Activated B cell treated with CpG ODN at 0.5 μM for 24 hours (primary cell): ENCODE measurements at regions not wholly inside any gene's neighbourhood (a gene's known extent, or its start where the extent isn't known, plus 50 kb on each side); places are given as distances from the start of the nearest gene placed in this dataset.

Experiments used
- ATAC-seq: fragments of 200-7000 bp; cut with Tn5 transposase; one replicate; pipeline ENCODE4 v1.10.0; 2021; ENCODE audit warnings: low read depth, mild to moderate bottlenecking, moderate library complexity
- CTCF ChIA-PET: fragments of 350-600 bp; sonication (Branson Sonifier 250); formaldehyde crosslinking; loops from one replicate; lab custom pipeline; 2021; ENCODE audit warnings: antibody characterized with exemption; lab: Charles Lee
- POLR2A ChIA-PET: fragments of 350-600 bp; sonication (Branson Sonifier 250); formaldehyde crosslinking; loops from one replicate; lab custom pipeline; 2021; ENCODE audit warnings: antibody characterized with exemption; lab: Charles Lee
- DNase-seq: peaks from one replicate; pipeline ENCODE4 v3.0.0; 2022
- H3K27ac Mint-ChIP-seq: one replicate; pipeline ENCODE4 v1.8.0; 2020; ENCODE audit warnings: mixed read lengths
- H3K27me3 Mint-ChIP-seq: one replicate; pipeline ENCODE4 v1.8.0; 2021; ENCODE audit warnings: mixed read lengths
- H3K36me3 Mint-ChIP-seq: one replicate; pipeline ENCODE4 v1.8.0; 2021; ENCODE audit warnings: low read depth, mixed read lengths
- H3K4me1 Mint-ChIP-seq: one replicate; pipeline ENCODE4 v1.8.0; 2021; ENCODE audit warnings: mixed read lengths
- H3K4me3 Mint-ChIP-seq: one replicate; pipeline ENCODE4 v1.8.0; 2020; ENCODE audit warnings: mild to moderate bottlenecking, mixed read lengths
- H3K9me3 Mint-ChIP-seq: one replicate; pipeline ENCODE4 v1.8.0; 2020; ENCODE audit warnings: mixed read lengths
- CTCF ChIP-seq: fragments of 200-600 bp; IDR thresholded peaks from one replicate; pipeline ENCODE4 v1.8.0; 2022; ENCODE audit warnings: antibody characterized with exemption, mild to moderate bottlenecking
- intact Hi-C: fragments of 100-400 bp; cut with micrococcal nuclease; formaldehyde crosslinking; loops from one replicate; pipeline ENCODE4 v1.15.1; 2024

- no peaks in the 10 kb centered on the region for H3K9me3 Mint-ChIP-seq
- POLR2A ChIA-PET, result no interaction called here
These were observed 256.2 kb downstream of the FNDC1 start for GRCh38 chr6:159425421-159425820.

GRCh38 chr6:159422041-159422984, 253.1 kb downstream of the FNDC1 start:
- no peak overlapping the region for H3K27ac Mint-ChIP-seq
- POLR2A ChIA-PET, result no interaction called here
- CTCF ChIA-PET, result no interaction called here

More at GRCh38 chr6:159425421-159425820, 256.2 kb downstream of the FNDC1 start:
- Mint-ChIP-seq H3K36me3 (no peaks in the 10 kb centered on the region), H3K27me3 (peaks cover 17% of the 10 kb centered on the region), H3K4me1 (no peaks in the 10 kb centered on the region), H3K4me3 (no peak overlapping the region), H3K27ac (no peak overlapping the region)
- intact Hi-C loops, result no loop called here
- TF ChIP-seq CTCF, result no peak
- CTCF ChIA-PET, result no interaction called here
- no peak for DNase-seq
- ATAC-seq, result no peak

DNA sequence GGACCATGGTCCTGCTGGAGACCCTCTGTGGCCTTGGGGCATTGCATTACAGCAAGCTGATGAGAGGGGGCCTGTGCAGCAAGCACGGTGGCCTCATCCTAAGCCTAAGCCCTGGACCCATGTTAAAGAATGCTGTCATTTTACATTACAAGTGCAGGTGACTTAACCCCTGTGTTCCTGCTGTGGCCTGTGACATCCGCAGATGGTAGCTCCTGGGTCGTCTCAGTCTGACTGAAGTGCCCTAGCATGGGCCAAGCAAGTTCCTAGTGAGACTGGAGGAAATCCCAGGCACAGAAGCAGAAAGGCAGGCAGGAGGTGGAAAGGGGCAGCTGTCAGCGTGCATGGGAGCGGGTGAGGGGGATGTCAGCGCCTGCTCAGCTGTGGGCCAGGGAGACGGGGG, 252.4 kb downstream of the FNDC1 start:
- no peaks in the 10 kb centered on the region for H3K4me1 Mint-ChIP-seq
- no peak overlapping the region for H3K27ac Mint-ChIP-seq
- no peaks in the 10 kb centered on the region for H3K9me3 Mint-ChIP-seq
- DNase-seq (no peak), ATAC-seq (no peak)
- POLR2A ChIA-PET, result no interaction called here
- H3K4me3 Mint-ChIP-seq, result no peak overlapping the region
- H3K36me3 Mint-ChIP-seq, result no peaks in the 10 kb centered on the region
- peaks cover 14% of the 10 kb centered on the region for H3K27me3 Mint-ChIP-seq
- intact Hi-C loops, result no loop called here
- TF ChIP-seq CTCF, result no peak
- CTCF ChIA-PET, result no interaction called here

More at GRCh38 chr6:159422041-159422984, 253.1 kb downstream of the FNDC1 start:
- DNase-seq (no peak), ATAC-seq (no peak)
- Mint-ChIP-seq H3K4me1 (no peaks in the 10 kb centered on the region), H3K36me3 (no peaks in the 10 kb centered on the region), H3K9me3 (no peaks in the 10 kb centered on the region), H3K4me3 (no peak overlapping the region), H3K27me3 (peaks cover 14% of the 10 kb centered on the region)
- no peak for TF ChIP-seq CTCF
- intact Hi-C loops, result no loop called here

DNA sequence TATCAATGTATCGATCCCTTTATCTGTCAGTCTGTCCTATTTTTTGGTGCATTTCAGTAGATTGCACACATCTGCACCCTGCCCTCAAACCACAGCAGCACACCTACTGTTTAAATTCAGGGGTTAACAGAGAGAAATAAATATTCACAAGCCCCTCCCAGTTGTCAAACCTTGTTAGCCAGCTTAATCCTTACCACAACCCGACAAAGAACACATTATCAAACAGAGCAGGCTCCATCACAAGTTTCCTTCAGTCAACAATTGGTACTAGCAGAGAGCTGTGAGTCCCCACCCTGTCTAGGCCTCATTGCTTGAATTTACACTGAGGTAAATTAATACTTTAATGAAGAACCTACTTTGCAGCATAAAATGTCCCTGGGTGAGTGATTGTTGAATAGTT, 249.8 kb downstream of the FNDC1 start:
- Mint-ChIP-seq H3K4me3 (no peak overlapping the region), H3K27me3 (peaks cover 14% of the 10 kb centered on the region), H3K9me3 (peaks cover 10% of the 10 kb centered on the region), H3K27ac (no peak overlapping the region), H3K4me1 (no peaks in the 10 kb centered on the region), H3K36me3 (no peaks in the 10 kb centered on the region)
- intact Hi-C loops, result no loop called here
- POLR2A ChIA-PET, result no interaction called here
- DNase-seq (no peak), ATAC-seq (no peak)
- no peak for TF ChIP-seq CTCF
- CTCF ChIA-PET, result no interaction called here

- Mint-ChIP-seq H3K4me3 (no peak overlapping the region), H3K27ac (no peak overlapping the region), H3K36me3 (no peaks in the 10 kb centered on the region), H3K27me3 (peaks cover 8% of the 10 kb centered on the region), H3K9me3 (peaks cover 10% of the 10 kb centered on the region), H3K4me1 (no peaks in the 10 kb centered on the region)
- intact Hi-C loops, result no loop called here
- ATAC-seq (no peak), DNase-seq (no peak)
- ChIA-PET POLR2A (no interaction called here), CTCF (no interaction called here)
- TF ChIP-seq CTCF, result no peak
These were observed 247.8 kb downstream of the FNDC1 start for GRCh38 chr6:159416891-159417560.
